BLaER1 (cell line): ENCODE measurements at regions not wholly inside any gene's neighbourhood (a gene's known extent, or its start where the extent isn't known, plus 50 kb on each side); places are given as distances from the start of the nearest gene placed in this dataset.

Source experiments
- H3K27ac ChIP-seq: shearing (Covaris generic); formaldehyde crosslinking; 2 replicates; pipeline ENCODE4 v1.8.1; 2022
- H3K27me3 ChIP-seq: shearing (Covaris generic); formaldehyde crosslinking; 2 replicates; pipeline ENCODE4 v1.8.1; 2022
- H3K36me3 ChIP-seq: shearing (Covaris generic); formaldehyde crosslinking; 2 replicates; pipeline ENCODE4 v1.8.1; 2022
- H3K4me1 ChIP-seq: shearing (Covaris generic); formaldehyde crosslinking; 2 replicates; pipeline ENCODE4 v1.8.1; 2022
- H3K4me2 ChIP-seq: shearing (Covaris generic); formaldehyde crosslinking; 2 replicates; pipeline ENCODE4 v1.8.1; 2022
- H3K4me3 ChIP-seq: shearing (Covaris generic); formaldehyde crosslinking; 2 replicates; pipeline ENCODE4 v1.8.1; 2022
- H3K9ac ChIP-seq: shearing (Covaris generic); formaldehyde crosslinking; 2 replicates; pipeline ENCODE4 v1.8.1; 2022
- H3K9me3 ChIP-seq: shearing (Covaris generic); formaldehyde crosslinking; 2 replicates; pipeline ENCODE4 v1.8.1; 2022
- H4K20me1 ChIP-seq: shearing (Covaris generic); formaldehyde crosslinking; 2 replicates; pipeline ENCODE4 v1.8.1; 2022
- Cebpa-rat ChIP-seq: shearing (Covaris generic); IDR thresholded peaks from 2 replicates; pipeline ENCODE4 v1.8.1; 2022

DNA sequence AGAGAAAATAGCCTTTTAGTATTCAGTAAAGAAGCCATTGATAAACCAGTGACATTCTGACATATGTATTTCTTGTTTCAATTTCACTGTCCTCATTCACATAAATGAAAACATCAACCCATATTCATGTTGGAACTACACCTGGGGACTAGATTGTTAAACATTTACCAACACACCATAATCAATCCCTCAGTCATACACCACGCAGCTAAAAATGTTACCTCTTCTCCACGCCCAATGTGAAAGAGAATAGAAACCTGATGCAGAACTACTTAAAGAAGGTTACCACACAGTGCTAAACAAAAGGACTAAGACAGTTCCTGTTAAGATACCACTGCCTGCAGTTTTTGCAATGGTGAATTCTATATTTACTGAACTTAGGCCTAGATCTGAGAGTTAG, 518.9 kb downstream of the PRELID2 start:
- H3K27ac ChIP-seq: no peak overlapping the region
- no peak overlapping the region for H3K4me2 ChIP-seq
- H3K4me3 ChIP-seq: no peak overlapping the region
- TF ChIP-seq Cebpa-rat: no peak
- no peaks in the 10 kb centered on the region for H3K4me1 ChIP-seq
- no peaks in the 10 kb centered on the region for H4K20me1 ChIP-seq
- no peaks in the 10 kb centered on the region for H3K27me3 ChIP-seq
- no peak overlapping the region for H3K9ac ChIP-seq
- no peaks in the 10 kb centered on the region for H3K9me3 ChIP-seq
- H3K36me3 ChIP-seq: no peaks in the 10 kb centered on the region

DNA sequence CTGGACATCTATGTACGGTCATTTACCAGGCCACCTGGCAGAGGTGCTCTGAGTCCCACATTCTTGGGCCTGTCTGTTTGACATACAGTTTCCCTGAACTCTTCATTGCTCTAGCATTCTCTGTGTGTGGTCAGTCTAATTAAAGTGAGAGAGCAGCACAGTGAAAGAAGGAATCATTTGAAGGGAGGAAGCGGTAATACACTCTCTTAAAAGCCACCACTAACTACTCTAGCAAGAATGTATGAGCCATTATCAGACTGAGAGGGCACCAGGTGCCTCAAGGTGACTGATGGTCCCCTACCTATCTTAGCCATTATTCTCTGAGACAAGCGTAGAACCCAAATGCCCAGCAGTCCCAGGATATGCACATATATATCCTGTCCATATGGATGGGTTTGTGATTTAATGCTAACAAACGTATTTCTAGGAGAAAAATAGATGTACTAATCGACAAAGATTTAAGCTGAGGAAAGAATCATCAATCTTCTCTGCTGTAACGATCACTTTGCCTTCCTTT, 527.2 kb downstream of the PRELID2 start:
- no peaks in the 10 kb centered on the region for H3K4me1 ChIP-seq
- no peak for TF ChIP-seq Cebpa-rat
- H3K4me3 ChIP-seq: no peak overlapping the region
- H3K27me3 ChIP-seq: no peaks in the 10 kb centered on the region
- no peak overlapping the region for H3K4me2 ChIP-seq
- H3K9me3 ChIP-seq: no peaks in the 10 kb centered on the region
- H3K36me3 ChIP-seq: no peaks in the 10 kb centered on the region
- no peak overlapping the region for H3K9ac ChIP-seq
- no peaks in the 10 kb centered on the region for H4K20me1 ChIP-seq
- H3K27ac ChIP-seq: no peak overlapping the region

DNA sequence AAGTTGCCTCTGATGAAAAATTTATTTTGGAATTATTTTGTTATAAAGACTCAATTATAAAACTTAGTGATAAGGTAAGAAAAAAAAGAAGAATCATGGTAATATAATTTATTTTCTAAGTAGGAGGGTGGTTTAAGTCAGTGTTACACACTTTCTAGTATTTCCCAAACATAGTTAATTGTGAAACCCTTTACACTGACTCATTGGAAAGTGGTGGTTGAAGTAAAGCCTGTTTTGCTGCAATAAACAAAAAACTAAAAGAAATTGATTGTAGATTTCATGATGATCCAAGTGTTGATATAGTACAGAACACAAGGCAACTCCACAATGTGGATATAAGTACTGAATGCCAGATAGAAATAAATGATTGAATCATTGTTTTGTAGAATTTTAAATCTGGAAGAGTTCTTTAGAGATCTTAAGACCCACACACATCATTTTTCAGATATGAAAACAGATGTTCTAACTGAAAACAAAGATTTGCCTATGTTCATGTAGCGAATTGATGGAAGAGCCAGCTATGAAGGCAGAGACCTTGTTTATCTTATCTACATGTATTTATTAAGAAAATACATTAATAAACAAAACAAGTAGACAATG, 539.8 kb downstream of the PRELID2 start:
- Histone ChIP-seq H3K27me3 (no peaks in the 10 kb centered on the region), H3K4me3 (no peak overlapping the region), H3K4me1 (no peaks in the 10 kb centered on the region), H3K36me3 (no peaks in the 10 kb centered on the region), H3K9ac (no peak overlapping the region), H3K4me2 (no peak overlapping the region), H3K27ac (no peak overlapping the region), H3K9me3 (no peaks in the 10 kb centered on the region), H4K20me1 (no peaks in the 10 kb centered on the region)
- no peak for TF ChIP-seq Cebpa-rat

DNA sequence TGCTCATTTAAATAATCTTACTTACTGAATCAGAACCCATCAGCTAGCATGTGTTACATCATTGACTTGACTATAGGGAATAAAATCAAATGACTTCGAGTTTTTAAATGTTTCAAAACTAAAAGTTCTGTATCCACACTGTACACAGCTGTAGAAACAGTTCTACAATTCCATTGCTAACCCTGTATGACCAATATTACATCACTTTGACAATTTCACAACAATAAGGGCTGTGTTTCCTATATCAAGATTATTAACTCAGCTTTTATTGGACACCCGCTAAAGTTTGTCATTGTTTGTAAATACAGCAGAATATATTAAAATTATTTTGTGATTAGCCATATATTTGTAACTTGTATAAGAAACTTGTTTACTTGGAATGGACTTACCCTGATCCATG, 540.8 kb downstream of the PRELID2 start:
- no peaks in the 10 kb centered on the region for H3K4me1 ChIP-seq
- no peak overlapping the region for H3K9ac ChIP-seq
- no peak overlapping the region for H3K4me3 ChIP-seq
- H3K36me3 ChIP-seq: no peaks in the 10 kb centered on the region
- H4K20me1 ChIP-seq: no peaks in the 10 kb centered on the region
- no peak for TF ChIP-seq Cebpa-rat
- no peak overlapping the region for H3K27ac ChIP-seq
- H3K9me3 ChIP-seq: no peaks in the 10 kb centered on the region
- no peaks in the 10 kb centered on the region for H3K27me3 ChIP-seq
- no peak overlapping the region for H3K4me2 ChIP-seq

DNA sequence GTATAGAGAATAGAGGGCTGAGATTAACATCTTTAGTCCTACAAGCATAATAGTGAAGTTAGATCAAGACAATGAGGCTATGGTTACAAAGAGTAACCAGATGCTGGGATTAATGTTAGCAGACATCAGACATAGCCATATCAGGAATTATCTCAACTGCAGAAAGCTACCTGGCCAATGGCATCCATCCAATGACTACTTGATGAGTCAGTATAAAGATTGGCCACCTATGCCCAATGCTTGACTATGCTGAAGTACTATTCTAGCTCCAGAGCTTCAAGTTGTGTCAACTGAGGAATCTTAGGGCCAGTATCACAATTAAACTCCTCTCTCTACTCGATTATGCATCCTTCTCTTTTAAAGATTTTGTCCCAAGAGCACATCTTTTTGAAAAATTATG, 541.4 kb downstream of the PRELID2 start:
- H3K27me3 ChIP-seq: no peaks in the 10 kb centered on the region
- no peaks in the 10 kb centered on the region for H3K9me3 ChIP-seq
- no peak for TF ChIP-seq Cebpa-rat
- no peaks in the 10 kb centered on the region for H3K4me1 ChIP-seq
- H3K27ac ChIP-seq: no peak overlapping the region
- no peaks in the 10 kb centered on the region for H4K20me1 ChIP-seq
- H3K4me2 ChIP-seq: no peak overlapping the region
- no peak overlapping the region for H3K4me3 ChIP-seq
- no peak overlapping the region for H3K9ac ChIP-seq
- H3K36me3 ChIP-seq: no peaks in the 10 kb centered on the region

DNA sequence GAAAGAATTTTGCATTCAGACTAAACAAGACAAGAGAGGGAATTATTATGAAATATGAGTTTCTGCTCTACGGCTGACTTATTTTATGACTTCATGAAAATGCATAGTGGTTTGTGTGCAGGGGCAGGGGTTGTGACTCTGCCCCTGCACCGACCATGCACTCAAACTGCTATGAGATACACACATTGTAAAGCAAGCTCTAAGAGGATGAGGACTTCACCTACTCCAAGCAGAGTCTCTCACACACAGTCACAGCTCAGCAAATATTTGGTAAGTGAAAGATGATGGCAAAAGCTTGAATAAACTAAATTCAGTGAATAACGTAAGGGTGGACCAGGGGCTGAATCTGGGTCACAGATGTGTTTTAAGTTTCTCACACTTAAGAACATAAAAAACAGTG, 542.9 kb downstream of the PRELID2 start:
- Histone ChIP-seq H3K27me3 (no peaks in the 10 kb centered on the region), H3K4me1 (no peaks in the 10 kb centered on the region), H3K9me3 (no peaks in the 10 kb centered on the region), H4K20me1 (no peaks in the 10 kb centered on the region), H3K4me3 (no peak overlapping the region), H3K36me3 (no peaks in the 10 kb centered on the region), H3K4me2 (no peak overlapping the region), H3K27ac (no peak overlapping the region), H3K9ac (no peak overlapping the region)
- TF ChIP-seq Cebpa-rat: no peak

DNA sequence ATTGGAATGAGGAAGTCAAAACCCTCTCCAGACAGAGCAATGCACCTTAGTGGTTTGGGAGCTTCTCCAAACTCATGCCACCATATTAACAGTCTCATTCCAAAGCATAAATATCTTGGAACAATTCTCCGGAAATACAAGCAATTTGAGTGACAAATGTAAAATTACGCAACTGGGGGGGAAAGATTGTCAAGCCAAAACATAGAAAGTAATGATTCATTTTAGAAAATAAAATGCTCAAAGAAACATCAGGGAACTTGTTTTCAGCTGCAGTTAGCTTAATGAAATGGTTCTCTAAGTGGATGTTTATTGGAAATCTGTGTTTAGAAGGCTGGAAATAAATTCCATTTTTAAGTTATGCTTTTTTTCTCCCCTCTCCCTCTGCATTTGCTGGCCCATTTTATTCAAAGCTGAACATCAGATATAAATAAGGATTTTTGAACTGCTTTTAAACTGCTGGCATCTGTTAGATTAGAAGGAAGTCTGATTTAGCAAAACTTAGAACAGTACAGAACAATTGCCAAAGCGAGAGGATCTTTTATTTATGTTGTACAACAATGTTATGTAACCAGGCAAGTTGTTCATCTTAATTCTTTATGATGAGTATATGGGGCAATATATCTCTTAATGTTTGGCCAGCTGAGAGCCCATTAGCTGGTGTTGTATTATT, 551.9 kb downstream of the PRELID2 start:
- no peaks in the 10 kb centered on the region for H3K36me3 ChIP-seq
- H3K9me3 ChIP-seq: no peaks in the 10 kb centered on the region
- H3K9ac ChIP-seq: no peak overlapping the region
- H3K27me3 ChIP-seq: no peaks in the 10 kb centered on the region
- no peak overlapping the region for H3K4me2 ChIP-seq
- TF ChIP-seq Cebpa-rat: no peak
- H3K4me3 ChIP-seq: no peak overlapping the region
- H4K20me1 ChIP-seq: no peaks in the 10 kb centered on the region
- no peaks in the 10 kb centered on the region for H3K4me1 ChIP-seq
- no peak overlapping the region for H3K27ac ChIP-seq

DNA sequence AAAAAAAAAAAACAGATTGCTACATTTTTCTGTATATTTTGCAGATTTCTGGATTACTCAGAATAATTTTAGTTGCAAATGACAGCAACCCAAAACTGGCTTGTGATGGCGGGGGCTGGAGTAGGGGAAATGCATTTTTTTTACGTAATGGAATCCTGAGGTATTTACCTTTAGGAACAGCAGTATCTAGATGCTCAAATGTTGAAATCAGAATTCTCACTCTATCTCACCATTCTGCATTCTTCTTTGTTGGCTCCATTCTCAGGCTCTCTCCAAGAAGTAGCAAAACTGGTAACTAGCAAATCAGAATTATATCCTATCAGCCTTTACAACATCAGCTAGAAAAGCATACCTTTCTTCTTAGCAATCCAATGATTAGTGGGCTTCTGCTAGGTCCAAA, 554.3 kb downstream of the PRELID2 start:
- Histone ChIP-seq H3K4me1 (no peaks in the 10 kb centered on the region), H4K20me1 (no peaks in the 10 kb centered on the region), H3K9ac (no peak overlapping the region), H3K4me3 (no peak overlapping the region), H3K36me3 (no peaks in the 10 kb centered on the region), H3K4me2 (no peak overlapping the region), H3K27ac (no peak overlapping the region), H3K9me3 (no peaks in the 10 kb centered on the region), H3K27me3 (no peaks in the 10 kb centered on the region)
- no peak for TF ChIP-seq Cebpa-rat

DNA sequence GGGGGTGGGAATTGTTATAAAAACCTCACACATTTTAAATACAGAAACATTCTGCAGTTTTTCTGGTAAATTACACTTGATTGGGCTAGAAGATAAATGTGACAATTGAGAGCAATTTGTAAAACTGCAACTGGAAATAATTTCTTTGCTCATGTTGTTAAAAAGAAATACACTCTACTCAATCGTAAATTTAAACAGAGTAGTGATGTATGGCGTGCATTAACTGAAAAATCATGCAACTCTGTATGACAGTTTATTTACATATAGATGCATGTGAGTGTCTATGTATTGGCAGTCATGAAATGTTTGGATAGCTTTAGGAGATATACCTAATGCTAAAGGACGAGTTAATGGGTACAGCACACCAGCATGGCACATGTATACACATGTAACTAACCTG, 554.9 kb downstream of the PRELID2 start:
- H3K4me2 ChIP-seq: no peak overlapping the region
- no peaks in the 10 kb centered on the region for H3K36me3 ChIP-seq
- H3K27ac ChIP-seq: no peak overlapping the region
- H3K9me3 ChIP-seq: no peaks in the 10 kb centered on the region
- no peaks in the 10 kb centered on the region for H4K20me1 ChIP-seq
- no peaks in the 10 kb centered on the region for H3K4me1 ChIP-seq
- H3K4me3 ChIP-seq: no peak overlapping the region
- no peak overlapping the region for H3K9ac ChIP-seq
- no peaks in the 10 kb centered on the region for H3K27me3 ChIP-seq
- TF ChIP-seq Cebpa-rat: no peak

DNA sequence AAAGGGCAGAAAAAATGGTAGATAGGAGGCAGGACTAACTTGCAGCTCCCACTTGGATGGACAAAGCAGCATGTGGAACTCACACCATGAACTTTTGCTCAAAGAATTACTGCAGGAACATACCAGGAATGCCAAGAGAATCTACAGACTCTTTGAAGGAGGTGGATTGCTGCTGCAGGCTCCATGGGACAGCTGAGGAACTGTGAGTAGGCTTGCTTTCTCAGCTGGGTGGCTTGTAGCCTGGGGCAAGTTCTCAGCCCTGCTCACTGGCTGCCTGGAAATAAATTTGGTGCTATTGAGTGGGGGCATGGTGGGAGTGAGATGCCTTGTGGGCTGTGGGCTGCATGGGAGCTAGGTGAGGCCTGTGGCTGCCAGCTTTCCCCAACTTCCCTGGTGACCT, 574.5 kb downstream of the PRELID2 start:
- Histone ChIP-seq H3K4me2 (no peak overlapping the region), H3K9me3 (peaks cover 3% of the 10 kb centered on the region; the same call in 1 of the 2 replicates), H3K27ac (no peak overlapping the region), H3K4me3 (no peak overlapping the region), H3K9ac (no peak overlapping the region), H3K4me1 (peaks cover 7% of the 10 kb centered on the region; the same call in 1 of the 2 replicates), H3K27me3 (no peaks in the 10 kb centered on the region), H3K36me3 (no peaks in the 10 kb centered on the region), H4K20me1 (no peaks in the 10 kb centered on the region)
- TF ChIP-seq Cebpa-rat: no peak

DNA sequence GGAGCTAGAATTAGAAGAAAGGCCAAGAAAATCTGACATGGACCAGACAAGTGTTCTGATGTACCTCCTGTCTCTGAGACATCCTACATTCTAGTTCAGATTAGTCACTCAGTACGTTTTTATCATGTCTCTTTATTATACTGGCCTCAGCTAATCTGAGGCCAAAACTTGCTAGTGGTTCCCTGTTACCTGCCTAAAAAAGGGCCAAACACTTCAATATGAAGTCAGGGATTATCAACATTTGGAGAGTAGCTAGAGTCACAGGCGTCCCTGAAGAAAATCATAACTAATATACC, 587.4 kb downstream of the PRELID2 start:
- peaks cover 63% of the 10 kb centered on the region for H3K4me1 ChIP-seq
- H3K9ac ChIP-seq: no peak overlapping the region
- no peaks in the 10 kb centered on the region for H3K9me3 ChIP-seq
- H3K4me3 ChIP-seq: no peak overlapping the region
- H3K27me3 ChIP-seq: no peaks in the 10 kb centered on the region
- no peaks in the 10 kb centered on the region for H4K20me1 ChIP-seq
- no peak for TF ChIP-seq Cebpa-rat
- H3K4me2 ChIP-seq: peak overlapping the region; percentile 83; the same call in 1 of the 2 replicates
- H3K36me3 ChIP-seq: no peaks in the 10 kb centered on the region
- H3K27ac ChIP-seq: no peak overlapping the region
